ENCODE measurements at regions not wholly inside any gene's neighbourhood (a gene's known extent, or its start where the extent isn't known, plus 50 kb on each side); places are given as distances from the start of the nearest gene placed in this dataset.

GRCh38 chr3:194070220-194070633, 65.7 kb upstream of the HES1 start:
- Histone ChIP-seq H3K4me3 (ENCODE audit: low read depth, low read length) (peak overlapping the region; percentile 57), H3K9me3 (ENCODE audit: control insufficient read depth, insufficient read depth, low read depth, low read length) (peaks cover 12% of the 10 kb centered on the region), H3K9ac (ENCODE audit: low read length) (peak overlapping the region; percentile 52), H3K27ac (ENCODE audit: low read depth, low read length) (no peak overlapping the region; the same call in 1 of the 2 replicates), H3K4me1 (ENCODE audit: control insufficient read depth, insufficient read depth, low read length) (peaks cover 12% of the 10 kb centered on the region), H3K27me3 (ENCODE audit: control insufficient read depth, insufficient read depth, low read length) (peaks cover 37% of the 10 kb centered on the region), H3K36me3 (ENCODE audit: control insufficient read depth, insufficient read depth, low read length) (no peaks in the 10 kb centered on the region)

- peaks cover 37% of the 10 kb centered on the region for H3K27me3 ChIP-seq (ENCODE audit: control insufficient read depth, insufficient read depth, low read length)
- peak overlapping the region; percentile 57 for H3K4me3 ChIP-seq (ENCODE audit: low read depth, low read length)
- no peaks in the 10 kb centered on the region for H3K36me3 ChIP-seq (ENCODE audit: control insufficient read depth, insufficient read depth, low read length)
- peaks cover 12% of the 10 kb centered on the region for H3K9me3 ChIP-seq (ENCODE audit: control insufficient read depth, insufficient read depth, low read depth, low read length)
- no peak overlapping the region; the same call in 1 of the 2 replicates for H3K27ac ChIP-seq (ENCODE audit: low read depth, low read length)
- peak overlapping the region; percentile 52 for H3K9ac ChIP-seq (ENCODE audit: low read length)
- H3K4me1 ChIP-seq (ENCODE audit: control insufficient read depth, insufficient read depth, low read length) = peaks cover 12% of the 10 kb centered on the region
These were observed 65.1 kb upstream of the HES1 start for GRCh38 chr3:194070634-194071409.

- H3K36me3 ChIP-seq (ENCODE audit: control insufficient read depth, insufficient read depth, low read length) = no peaks in the 10 kb centered on the region
- no peak overlapping the region for H3K27ac ChIP-seq (ENCODE audit: low read depth, low read length)
- H3K4me1 ChIP-seq (ENCODE audit: control insufficient read depth, insufficient read depth, low read length) = peaks cover 12% of the 10 kb centered on the region
- H3K9ac ChIP-seq (ENCODE audit: low read length) = no peak overlapping the region
- H3K27me3 ChIP-seq (ENCODE audit: control insufficient read depth, insufficient read depth, low read length) = peaks cover 37% of the 10 kb centered on the region
- no peak overlapping the region for H3K4me3 ChIP-seq (ENCODE audit: low read depth, low read length)
- peaks cover 12% of the 10 kb centered on the region for H3K9me3 ChIP-seq (ENCODE audit: control insufficient read depth, insufficient read depth, low read depth, low read length)
These were observed 63.9 kb upstream of the HES1 start for GRCh38 chr3:194072097-194072428.

DNA sequence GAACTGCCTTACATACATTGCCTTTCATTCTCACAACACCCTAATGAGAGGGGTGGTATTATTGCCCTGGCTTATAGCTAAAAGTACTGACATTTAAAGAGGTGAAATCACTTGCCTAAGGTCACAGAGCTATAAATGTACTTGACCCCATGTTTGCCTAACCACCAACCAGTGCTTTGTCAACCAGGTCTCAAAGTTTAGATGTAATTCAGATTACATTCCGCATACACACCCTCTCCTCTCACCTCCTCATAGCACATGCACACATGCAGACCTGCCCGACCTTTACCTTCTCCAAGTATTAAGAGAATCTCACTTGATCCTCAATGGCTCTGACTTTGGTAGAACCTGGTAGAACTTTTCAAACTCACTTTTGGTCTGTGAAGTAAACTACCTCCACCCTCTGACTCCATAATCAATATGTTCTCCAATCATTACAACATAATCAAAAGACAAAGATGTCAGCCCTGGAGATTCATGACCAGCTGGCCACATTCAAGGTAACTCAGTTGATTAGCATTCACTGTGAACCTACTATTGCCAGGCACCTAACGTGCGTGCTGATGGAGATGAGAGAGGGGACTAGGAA, 63.2 kb upstream of the HES1 start:
- Histone ChIP-seq H3K9me3 (ENCODE audit: control insufficient read depth, insufficient read depth, low read depth, low read length) (peaks cover 12% of the 10 kb centered on the region), H3K36me3 (ENCODE audit: control insufficient read depth, insufficient read depth, low read length) (no peaks in the 10 kb centered on the region), H3K4me3 (ENCODE audit: low read depth, low read length) (no peak overlapping the region), H3K27me3 (ENCODE audit: control insufficient read depth, insufficient read depth, low read length) (peaks cover 37% of the 10 kb centered on the region), H3K27ac (ENCODE audit: low read depth, low read length) (no peak overlapping the region), H3K9ac (ENCODE audit: low read length) (no peak overlapping the region), H3K4me1 (ENCODE audit: control insufficient read depth, insufficient read depth, low read length) (peaks cover 12% of the 10 kb centered on the region)

DNA sequence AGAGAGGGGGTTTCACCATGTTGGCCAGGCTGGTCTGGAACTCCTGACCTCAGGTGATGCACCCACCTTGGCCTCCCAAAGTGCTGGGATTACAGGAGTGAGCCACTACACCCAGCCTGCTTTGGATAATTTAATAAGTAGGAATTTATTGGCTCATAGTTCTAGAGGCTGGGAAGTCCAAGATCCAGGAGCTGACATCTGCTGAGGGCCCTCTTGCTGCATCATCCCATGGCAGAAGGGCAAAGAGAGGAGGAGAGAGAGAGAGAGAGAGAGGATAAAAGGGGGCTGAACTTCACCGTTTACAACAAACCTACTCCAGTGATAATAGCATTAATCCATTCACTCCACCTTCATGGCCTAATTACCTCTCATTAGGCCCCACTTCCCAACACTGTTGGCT, 62.0 kb upstream of the HES1 start:
- Histone ChIP-seq H3K27ac (ENCODE audit: low read depth, low read length) (no peak overlapping the region), H3K9ac (ENCODE audit: low read length) (no peak overlapping the region), H3K9me3 (ENCODE audit: control insufficient read depth, insufficient read depth, low read depth, low read length) (peaks cover 12% of the 10 kb centered on the region), H3K4me3 (ENCODE audit: low read depth, low read length) (no peak overlapping the region), H3K4me1 (ENCODE audit: control insufficient read depth, insufficient read depth, low read length) (peaks cover 12% of the 10 kb centered on the region), H3K36me3 (ENCODE audit: control insufficient read depth, insufficient read depth, low read length) (no peaks in the 10 kb centered on the region), H3K27me3 (ENCODE audit: control insufficient read depth, insufficient read depth, low read length) (peaks cover 37% of the 10 kb centered on the region)

- no peak overlapping the region for H3K4me3 ChIP-seq (ENCODE audit: low read depth, low read length)
- no peak overlapping the region for H3K9ac ChIP-seq (ENCODE audit: low read length)
- peaks cover 26% of the 10 kb centered on the region for H3K27me3 ChIP-seq (ENCODE audit: control insufficient read depth, insufficient read depth, low read length)
- no peak overlapping the region for H3K27ac ChIP-seq (ENCODE audit: low read depth, low read length)
- 0 out of 2 replicates have a peak, but pooled peaks cover under 1% of the 10 kb centered on the region for H3K9me3 ChIP-seq (ENCODE audit: control insufficient read depth, insufficient read depth, low read depth, low read length)
- no peaks in the 10 kb centered on the region for H3K36me3 ChIP-seq (ENCODE audit: control insufficient read depth, insufficient read depth, low read length)
- H3K4me1 ChIP-seq (ENCODE audit: control insufficient read depth, insufficient read depth, low read length) = peaks cover 16% of the 10 kb centered on the region
These were observed 60.8 kb upstream of the HES1 start for GRCh38 chr3:194075088-194075615.

- H3K36me3 ChIP-seq (ENCODE audit: control insufficient read depth, insufficient read depth, low read length) = no peaks in the 10 kb centered on the region
- H3K9me3 ChIP-seq (ENCODE audit: control insufficient read depth, insufficient read depth, low read depth, low read length) = no peaks in the 10 kb centered on the region
- H3K27ac ChIP-seq (ENCODE audit: low read depth, low read length) = no peak overlapping the region
- H3K9ac ChIP-seq (ENCODE audit: low read length) = no peak overlapping the region
- peaks cover 18% of the 10 kb centered on the region for H3K4me1 ChIP-seq (ENCODE audit: control insufficient read depth, insufficient read depth, low read length)
- peaks cover 21% of the 10 kb centered on the region for H3K27me3 ChIP-seq (ENCODE audit: control insufficient read depth, insufficient read depth, low read length)
- no peak overlapping the region for H3K4me3 ChIP-seq (ENCODE audit: low read depth, low read length)
These were observed 60.0 kb upstream of the HES1 start for GRCh38 chr3:194075802-194076460.

- Histone ChIP-seq H3K27me3 (ENCODE audit: control insufficient read depth, insufficient read depth, low read length) (peaks cover 17% of the 10 kb centered on the region), H3K36me3 (ENCODE audit: control insufficient read depth, insufficient read depth, low read length) (no peaks in the 10 kb centered on the region), H3K4me1 (ENCODE audit: control insufficient read depth, insufficient read depth, low read length) (peaks cover 16% of the 10 kb centered on the region), H3K4me3 (ENCODE audit: low read depth, low read length) (no peak overlapping the region), H3K27ac (ENCODE audit: low read depth, low read length) (no peak overlapping the region), H3K9me3 (ENCODE audit: control insufficient read depth, insufficient read depth, low read depth, low read length) (no peaks in the 10 kb centered on the region), H3K9ac (ENCODE audit: low read length) (no peak overlapping the region)
These were observed 59.5 kb upstream of the HES1 start for GRCh38 chr3:194076475-194076874.

- Histone ChIP-seq H3K9ac (ENCODE audit: low read length) (no peak overlapping the region), H3K9me3 (ENCODE audit: control insufficient read depth, insufficient read depth, low read depth, low read length) (no peaks in the 10 kb centered on the region), H3K36me3 (ENCODE audit: control insufficient read depth, insufficient read depth, low read length) (no peaks in the 10 kb centered on the region), H3K4me1 (ENCODE audit: control insufficient read depth, insufficient read depth, low read length) (peaks cover 15% of the 10 kb centered on the region; the same call in 1 of the 2 replicates), H3K4me3 (ENCODE audit: low read depth, low read length) (no peak overlapping the region), H3K27me3 (ENCODE audit: control insufficient read depth, insufficient read depth, low read length) (peaks cover 6% of the 10 kb centered on the region), H3K27ac (ENCODE audit: low read depth, low read length) (no peak overlapping the region)
These were observed 58.3 kb upstream of the HES1 start for GRCh38 chr3:194077602-194078001.

DNA sequence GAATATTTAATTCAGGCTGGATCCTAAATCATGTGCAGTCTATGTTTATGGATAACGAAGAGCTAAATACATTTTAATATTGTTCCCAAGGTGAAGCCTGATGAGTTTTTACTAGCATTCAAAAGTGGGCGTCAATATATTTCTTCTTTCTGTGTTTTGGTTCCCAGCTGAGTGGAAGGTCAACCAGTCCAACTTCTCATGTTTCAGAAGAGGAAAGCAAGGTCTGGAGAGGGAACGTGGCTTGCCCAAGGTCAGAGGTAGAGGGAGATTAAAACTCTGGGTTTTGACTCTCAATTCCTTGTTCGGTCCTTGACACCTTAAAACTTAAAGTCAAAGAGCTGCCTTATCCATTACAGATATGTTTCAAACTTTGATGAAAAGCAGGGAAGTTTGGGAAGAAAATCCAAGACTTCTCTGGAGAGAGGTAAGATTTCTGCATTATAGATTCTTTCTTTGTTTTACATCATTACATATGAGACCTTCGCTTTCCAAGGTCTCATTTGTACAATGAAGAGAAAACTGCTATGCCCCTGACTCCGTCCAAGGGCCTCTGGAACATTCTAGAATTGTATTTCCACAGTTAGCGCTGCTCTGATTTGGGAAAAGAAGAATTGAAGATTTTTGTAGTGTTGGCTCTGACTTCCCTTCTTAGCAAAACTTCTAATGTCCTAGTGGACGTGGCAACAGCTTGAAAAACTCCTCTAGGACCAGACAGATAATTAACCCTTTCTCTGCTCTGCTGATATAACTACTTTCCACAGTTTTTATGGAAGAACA, 57.7 kb upstream of the HES1 start:
- Histone ChIP-seq H3K27ac (ENCODE audit: low read depth, low read length) (no peak overlapping the region), H3K9ac (ENCODE audit: low read length) (no peak overlapping the region), H3K36me3 (ENCODE audit: control insufficient read depth, insufficient read depth, low read length) (no peaks in the 10 kb centered on the region), H3K4me1 (ENCODE audit: control insufficient read depth, insufficient read depth, low read length) (peaks cover 21% of the 10 kb centered on the region; the same call in 1 of the 2 replicates), H3K4me3 (ENCODE audit: low read depth, low read length) (no peak overlapping the region), H3K9me3 (ENCODE audit: control insufficient read depth, insufficient read depth, low read depth, low read length) (no peaks in the 10 kb centered on the region), H3K27me3 (ENCODE audit: control insufficient read depth, insufficient read depth, low read length) (no peaks in the 10 kb centered on the region)
